CD14-positive monocyte (primary cell): ENCODE measurements at regions not wholly inside any gene's neighbourhood (a gene's known extent, or its start where the extent isn't known, plus 50 kb on each side); places are given as distances from the start of the nearest gene placed in this dataset.

ENCODE experiments used
- DNase-seq, 3 donors: peaks; one replicate each; pipeline ENCODE4 v3.0.0-alpha.2; 2011 to 2022
- H2AFZ ChIP-seq: 2 replicates; pipeline ENCODE4 v1.6.0; 2012; ENCODE audit warnings: mild to moderate bottlenecking, low read depth, low read length, inconsistent platforms; ENCODE audit not compliant: insufficient read depth, poor library complexity, severe bottlenecking
- H3K27ac ChIP-seq, 2 donors: 1 replicate in 1 of 2; 2 replicates in 1 of 2; pipeline ENCODE4 v1.5.1; 2012 to 2013; ENCODE audit warnings: low read length in 2 of 2, control low read depth in 1 of 2, inconsistent platforms in 1 of 2, low read depth in 1 of 2, mild to moderate bottlenecking in 1 of 2
- H3K27me3 ChIP-seq, 2 donors: one replicate each; pipeline versions ENCODE4 v1.6.0 to v1.6.1; 2011 to 2013; ENCODE audit warnings: low read length in 2 of 2; ENCODE audit not compliant: control insufficient read depth in 2 of 2, insufficient read depth in 2 of 2
- H3K36me3 ChIP-seq, 2 donors: replicated peaks in 1 of 2; 1 replicate in 1 of 2; 2 replicates in 1 of 2; pipeline versions ENCODE4 v1.5.1 to v1.6.1; 2012 to 2013; ENCODE audit warnings: low read length in 2 of 2, control low read depth in 1 of 2, inconsistent platforms in 1 of 2, mild to moderate bottlenecking in 1 of 2; ENCODE audit not compliant: insufficient read depth in 2 of 2, control insufficient read depth in 1 of 2
- H3K4me1 ChIP-seq, 2 donors: 1 replicate in 1 of 2; 2 replicates in 1 of 2; pipeline versions ENCODE4 v1.5.1 to v1.6.1; 2012 to 2013; ENCODE audit warnings: low read length in 2 of 2, control low read depth in 1 of 2, inconsistent platforms in 1 of 2, mild to moderate bottlenecking in 1 of 2, moderate library complexity in 1 of 2; ENCODE audit not compliant: insufficient read depth in 2 of 2, control insufficient read depth in 1 of 2
- H3K4me2 ChIP-seq: replicated peaks from 2 replicates; pipeline ENCODE3; 2012; ENCODE audit warnings: low read length, moderate library complexity, mild to moderate bottlenecking; ENCODE audit not compliant: poor library complexity, severe bottlenecking; ENCODE audit errors: extremely low read depth
- H3K4me3 ChIP-seq, 3 experiments: fragments of 200-600 bp in 1 of 3; sonication (generic) in 1 of 3; replicated peaks in 1 of 3; 1 replicate in 2 of 3; 2 replicates in 1 of 3; pipeline ENCODE4 v1.5.1; 2011 to 2013; ENCODE audit warnings: low read length in 3 of 3, mild to moderate bottlenecking in 3 of 3, control low read depth in 2 of 3, low read depth in 2 of 3, inconsistent platforms in 1 of 3, moderate library complexity in 1 of 3
- H3K79me2 ChIP-seq: 2 replicates; pipeline ENCODE4 v1.6.0; 2012; ENCODE audit warnings: mild to moderate bottlenecking, control low read depth, inconsistent platforms, low read length, moderate library complexity; ENCODE audit not compliant: insufficient read depth
- H3K9ac ChIP-seq: 2 replicates; pipeline ENCODE4 v1.6.0; 2017; ENCODE audit warnings: low read length, mild to moderate bottlenecking; ENCODE audit not compliant: insufficient read depth, poor library complexity, severe bottlenecking
- H3K9me3 ChIP-seq, 2 donors: replicated peaks in 1 of 2; 1 replicate in 1 of 2; 2 replicates in 1 of 2; pipeline versions ENCODE4 v1.5.1 to v1.6.1; 2012 to 2013; ENCODE audit warnings: low read length in 2 of 2, control low read depth in 1 of 2; ENCODE audit not compliant: control insufficient read depth in 1 of 2, insufficient read depth in 1 of 2
- H4K20me1 ChIP-seq: 2 replicates; pipeline ENCODE4 v1.6.0; 2012; ENCODE audit warnings: mild to moderate bottlenecking, low read length, control low read depth, moderate library complexity; ENCODE audit not compliant: insufficient read depth
- H3K27ac Mint-ChIP-seq, 7 donors: one replicate each; pipeline ENCODE4 v1.8.0; 2020; ENCODE audit warnings: mild to moderate bottlenecking in 7 of 7, mixed read lengths in 7 of 7, moderate library complexity in 6 of 7, inconsistent platforms in 2 of 7
- H3K27me3 Mint-ChIP-seq, 3 donors: one replicate each; pipeline ENCODE4 v1.8.0; 2021 to 2022; ENCODE audit warnings: low read depth in 3 of 3, mild to moderate bottlenecking in 3 of 3, mixed read lengths in 3 of 3, moderate library complexity in 3 of 3, inconsistent platforms in 1 of 3
- H3K36me3 Mint-ChIP-seq, 2 donors: one replicate each; pipeline ENCODE4 v1.8.0; 2020; ENCODE audit warnings: mixed read lengths in 2 of 2, inconsistent platforms in 1 of 2, mild to moderate bottlenecking in 1 of 2
- H3K4me1 Mint-ChIP-seq: one replicate; pipeline ENCODE4 v1.8.0; 2020; ENCODE audit warnings: mild to moderate bottlenecking, mixed read lengths
- H3K4me3 Mint-ChIP-seq, 2 donors: one replicate each; pipeline ENCODE4 v1.8.0; 2020; ENCODE audit warnings: mild to moderate bottlenecking in 2 of 2, mixed read lengths in 2 of 2, moderate library complexity in 1 of 2
- H3K9me3 Mint-ChIP-seq, 7 donors: one replicate each; pipeline ENCODE4 v1.8.0; 2020 to 2022; ENCODE audit warnings: mixed read lengths in 7 of 7, mild to moderate bottlenecking in 6 of 7, moderate library complexity in 6 of 7, inconsistent platforms in 2 of 7
- WGBS: methylation state at CpG from one replicate; pipeline ENCODE4 v1.1.5; 2013; ENCODE audit warnings: missing lambda C conversion rate; ENCODE audit not compliant: insufficient coverage; 5-methylcytosine and 5-hydroxymethylcytosine counted together
- intact Hi-C, 2 donors: fragments of 100-400 bp; cut with micrococcal nuclease; formaldehyde crosslinking; loops; one replicate each; pipeline versions ENCODE4 v1.15.0 to v1.15.1; 2023
- TF ChIP-seq, protein P1 (sequence below): fragments of 200-600 bp; IDR thresholded peaks from one replicate; pipeline ENCODE4 v1.8.0; 2022; ENCODE audit warnings: antibody characterized with exemption, mild to moderate bottlenecking

DNA sequence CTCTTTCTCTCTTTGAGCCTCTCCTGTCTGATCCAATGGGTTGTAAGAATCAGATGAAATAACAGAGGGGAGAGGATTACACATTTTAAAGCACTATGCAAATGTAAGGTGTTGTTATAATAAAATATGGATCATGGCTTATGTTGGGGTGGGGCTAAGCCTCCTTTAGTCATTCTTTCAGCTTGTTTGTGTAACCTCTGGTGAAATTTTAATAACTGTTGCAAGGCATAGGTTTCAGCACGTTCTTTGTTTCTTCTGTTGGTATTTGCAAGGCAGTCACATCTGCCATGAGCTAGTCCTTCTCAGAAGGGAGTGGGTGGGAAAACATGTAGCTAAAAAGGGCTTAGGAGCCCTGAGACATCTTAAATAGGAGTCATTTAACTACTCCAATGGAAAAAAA lies 74.8 kb upstream of the FRMD6 start:
- no peaks in the 10 kb centered on the region for H4K20me1 ChIP-seq
- no peaks in the 10 kb centered on the region for H3K79me2 ChIP-seq
- Mint-ChIP-seq H3K4me1 (no peaks in the 10 kb centered on the region), H3K36me3 (no peaks in the 10 kb centered on the region), H3K27me3 (peaks cover 4 to 8% (median 7%) of the 10 kb centered on the region in 3 donors), H3K4me3 (no peak overlapping the region), H3K27ac (no peak overlapping the region), H3K9me3 (no peaks in the 10 kb centered on the region)
- intact Hi-C loops: no loop called here
- H3K9me3 ChIP-seq: no peaks in the 10 kb centered on the region
- no peaks in the 10 kb centered on the region for H3K4me1 ChIP-seq
- H2AFZ ChIP-seq: no peak overlapping the region
- no peak overlapping the region for H3K27ac ChIP-seq
- no CpG with 5 or more reads among the region's 1 CpG for WGBS
- H3K27me3 ChIP-seq: peaks cover 0 to 4% of the 10 kb centered on the region in 2 donors
- no peak overlapping the region for H3K4me2 ChIP-seq
- H3K9ac ChIP-seq: no peak overlapping the region
- no peak for DNase-seq
- TF ChIP-seq, protein P1, sequence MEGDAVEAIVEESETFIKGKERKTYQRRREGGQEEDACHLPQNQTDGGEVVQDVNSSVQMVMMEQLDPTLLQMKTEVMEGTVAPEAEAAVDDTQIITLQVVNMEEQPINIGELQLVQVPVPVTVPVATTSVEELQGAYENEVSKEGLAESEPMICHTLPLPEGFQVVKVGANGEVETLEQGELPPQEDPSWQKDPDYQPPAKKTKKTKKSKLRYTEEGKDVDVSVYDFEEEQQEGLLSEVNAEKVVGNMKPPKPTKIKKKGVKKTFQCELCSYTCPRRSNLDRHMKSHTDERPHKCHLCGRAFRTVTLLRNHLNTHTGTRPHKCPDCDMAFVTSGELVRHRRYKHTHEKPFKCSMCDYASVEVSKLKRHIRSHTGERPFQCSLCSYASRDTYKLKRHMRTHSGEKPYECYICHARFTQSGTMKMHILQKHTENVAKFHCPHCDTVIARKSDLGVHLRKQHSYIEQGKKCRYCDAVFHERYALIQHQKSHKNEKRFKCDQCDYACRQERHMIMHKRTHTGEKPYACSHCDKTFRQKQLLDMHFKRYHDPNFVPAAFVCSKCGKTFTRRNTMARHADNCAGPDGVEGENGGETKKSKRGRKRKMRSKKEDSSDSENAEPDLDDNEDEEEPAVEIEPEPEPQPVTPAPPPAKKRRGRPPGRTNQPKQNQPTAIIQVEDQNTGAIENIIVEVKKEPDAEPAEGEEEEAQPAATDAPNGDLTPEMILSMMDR: no peak
- H3K36me3 ChIP-seq: no peaks in the 10 kb centered on the region
- no peak overlapping the region for H3K4me3 ChIP-seq

DNA sequence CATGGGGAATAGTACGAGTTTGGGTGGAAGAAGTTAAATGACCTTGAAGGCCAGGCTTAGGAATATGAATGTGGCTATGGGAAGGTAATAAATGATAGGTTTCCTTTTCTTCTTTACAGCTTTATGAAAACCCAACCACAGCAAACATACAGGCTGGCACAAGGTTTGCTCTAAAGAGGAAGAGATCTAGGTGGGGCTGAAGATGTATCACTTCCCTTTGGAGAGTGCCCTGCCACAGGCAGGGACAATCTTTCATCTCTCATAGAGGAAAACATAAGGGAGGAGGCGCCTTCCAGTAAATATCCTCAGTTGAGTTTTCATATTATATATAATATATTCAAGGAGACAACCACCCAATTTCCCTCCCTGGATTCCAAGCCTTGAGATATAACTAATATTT lies 72.9 kb upstream of the FRMD6 start:
- Histone ChIP-seq H3K36me3 (no peaks in the 10 kb centered on the region), H3K79me2 (no peaks in the 10 kb centered on the region), H3K27ac (no peak overlapping the region), H3K27me3 (peaks cover 0 to 4% of the 10 kb centered on the region in 2 donors), H3K4me3 (no peak overlapping the region), H3K9me3 (no peaks in the 10 kb centered on the region), H3K4me1 (no peaks in the 10 kb centered on the region), H2AFZ (no peak overlapping the region), H3K4me2 (no peak overlapping the region), H4K20me1 (no peaks in the 10 kb centered on the region), H3K9ac (no peak overlapping the region)
- Mint-ChIP-seq H3K27me3 (peaks cover 4 to 9% (median 8%) of the 10 kb centered on the region in 3 donors), H3K4me1 (no peaks in the 10 kb centered on the region), H3K9me3 (no peaks in the 10 kb centered on the region), H3K27ac (no peak overlapping the region), H3K4me3 (no peak overlapping the region), H3K36me3 (no peaks in the 10 kb centered on the region)
- TF ChIP-seq, protein P1: no peak
- intact Hi-C loops: no loop called here
- DNase-seq: no peak
- no CpG with 5 or more reads among the region's 2 CpGs for WGBS
